ENCODE measurements at regions not wholly inside any gene's neighbourhood (a gene's known extent, or its start where the extent isn't known, plus 50 kb on each side); places are given as distances from the start of the nearest gene placed in this dataset.

DNA sequence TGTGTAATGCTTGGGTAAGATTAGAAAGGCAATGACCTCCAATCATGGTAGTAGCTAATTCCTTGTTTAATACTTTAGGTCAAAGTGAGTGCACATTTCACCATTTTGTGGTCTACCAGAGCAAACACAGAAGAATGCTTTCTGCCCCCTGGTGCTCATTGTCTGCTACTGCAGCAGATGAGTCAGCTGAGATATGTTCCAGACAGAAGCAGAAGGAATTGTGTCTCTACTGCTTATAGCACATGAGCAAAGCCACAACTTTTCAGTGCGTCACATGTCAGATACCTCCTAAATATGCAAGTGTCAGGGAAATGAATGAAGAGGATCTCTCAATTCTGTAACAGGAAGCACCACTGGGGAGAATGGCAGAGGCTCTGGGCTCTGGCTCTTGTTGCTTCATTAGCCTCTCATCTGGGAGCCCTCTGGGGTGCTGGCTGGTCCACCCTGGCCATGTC, 308.9 kb downstream of the ALDH8A1 start (continued):
- TF ChIP-seq, protein P1, sequence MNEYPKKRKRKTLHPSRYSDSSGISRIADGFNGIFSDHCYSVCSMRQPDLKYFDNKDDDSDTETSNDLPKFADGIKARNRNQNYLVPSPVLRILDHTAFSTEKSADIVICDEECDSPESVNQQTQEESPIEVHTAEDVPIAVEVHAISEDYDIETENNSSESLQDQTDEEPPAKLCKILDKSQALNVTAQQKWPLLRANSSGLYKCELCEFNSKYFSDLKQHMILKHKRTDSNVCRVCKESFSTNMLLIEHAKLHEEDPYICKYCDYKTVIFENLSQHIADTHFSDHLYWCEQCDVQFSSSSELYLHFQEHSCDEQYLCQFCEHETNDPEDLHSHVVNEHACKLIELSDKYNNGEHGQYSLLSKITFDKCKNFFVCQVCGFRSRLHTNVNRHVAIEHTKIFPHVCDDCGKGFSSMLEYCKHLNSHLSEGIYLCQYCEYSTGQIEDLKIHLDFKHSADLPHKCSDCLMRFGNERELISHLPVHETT (CRISPR knock-in tag; conservative IDR thresholded peaks at IDR 0.05 in 1 of 2, IDR thresholded peaks at IDR 0.05 in 1 of 2), result 0 out of 4 replicates have a peak, but pooled peaks of 1 of the 2 experiments have one; percentile 11
- TF ChIP-seq ZNF316 (IDR thresholded peaks at IDR 0.05), result peak; percentile 32
- TF ChIP-seq CEBPG (CRISPR knock-in tag; IDR thresholded peaks at IDR 0.05), result no peak
- TF ChIP-seq CEBPG (tag; conservative IDR thresholded peaks at IDR 0.05 in 1 of 2, IDR thresholded peaks at IDR 0.05 in 1 of 2), result 0 out of 4 replicates have a peak, but pooled peaks of 1 of the 2 experiments have one; percentile 47
- no peak for TF ChIP-seq ZNF584 (CRISPR knock-in tag; IDR thresholded peaks at IDR 0.05; ENCODE audit: low read depth)
- TF ChIP-seq SMC3 (conservative IDR thresholded peaks at IDR 0.05; ENCODE audit: insufficient read depth, low read depth, low read length), result peak; percentile 95
- TF ChIP-seq CBX5 (IDR thresholded peaks at IDR 0.05; ENCODE audit: borderline replicate concordance, low read depth), result no peak
- no peak for TF ChIP-seq ZNF785 (CRISPR knock-in tag; IDR thresholded peaks at IDR 0.05)
- TF ChIP-seq NKRF (IDR thresholded peaks at IDR 0.05; ENCODE audit: borderline replicate concordance), result no peak
- peak; percentile 25; the same call in 1 of the 2 replicates for TF ChIP-seq L3MBTL2 (IDR thresholded peaks at IDR 0.05)
- TF ChIP-seq CUX1 (CRISPR knock-in tag; IDR thresholded peaks at IDR 0.05), result no peak
- no peak for TF ChIP-seq NR2C2 (CRISPR knock-in tag; IDR thresholded peaks at IDR 0.05)
- TF ChIP-seq NR2C2 (tag; IDR thresholded peaks at IDR 0.05), result peak; percentile 50; the same call in 1 of the 2 replicates
- TF ChIP-seq JUND (IDR thresholded peaks at IDR 0.05; ENCODE audit: borderline replicate concordance, low read depth, low read length), result peak; percentile 74; the same call in 1 of the 2 replicates
- TF ChIP-seq JUND (tag; IDR thresholded peaks at IDR 0.05; ENCODE audit: borderline replicate concordance, low read depth, low read length), result peak; percentile 81; the same call in 2 of the 3 replicates
- TF ChIP-seq FOSL1 (tag; conservative IDR thresholded peaks at IDR 0.05), result peak; percentile 84
- TF ChIP-seq HCFC1 (IDR thresholded peaks at IDR 0.05; ENCODE audit: low read depth, low read length), result no peak
- TF ChIP-seq C11orf30 (IDR thresholded peaks at IDR 0.05; ENCODE audit: low read depth), result peak; percentile 51; the same call in 1 of the 2 replicates
- TF ChIP-seq MAFF (IDR thresholded peaks at IDR 0.05; ENCODE audit: low read length), result peak; percentile 12; the same call in 1 of the 2 replicates
- no peak for TF ChIP-seq ZC3H11A (IDR thresholded peaks at IDR 0.05; ENCODE audit: low read depth, low read length)
- peak; percentile 29; the same call in 1 of the 2 replicates for TF ChIP-seq CTBP1 (IDR thresholded peaks at IDR 0.05; ENCODE audit: borderline replicate concordance)
